Transverse colon (tissue), 4 donors: ENCODE measurements at regions not wholly inside any gene's neighbourhood (a gene's known extent, or its start where the extent isn't known, plus 50 kb on each side); places are given as distances from the start of the nearest gene placed in this dataset.

Source experiments
- DNase-seq: peaks from one replicate; pipeline ENCODE4 v3.0.0-alpha.2; 2019
- H3K27ac ChIP-seq, 4 donors: fragments of 200-600 bp; sonication (generic); 2 replicates each; pipeline ENCODE4 v1.5.1; 2016 to 2018; ENCODE audit warnings: inconsistent platforms in 4 of 4
- H3K27me3 ChIP-seq: fragments of 200-600 bp; sonication (generic); 2 replicates; pipeline ENCODE4 v1.5.1; 2017; ENCODE audit warnings: inconsistent platforms
- H3K36me3 ChIP-seq, 4 donors: fragments of 200-600 bp; sonication (generic); 2 replicates each; pipeline ENCODE4 v1.5.1; 2017 to 2019; ENCODE audit warnings: inconsistent platforms in 4 of 4
- H3K4me1 ChIP-seq, 4 donors: fragments of 200-600 bp; sonication (generic); 2 replicates each; pipeline ENCODE4 v1.5.1; 2017 to 2020; ENCODE audit warnings: inconsistent platforms in 4 of 4
- H3K4me3 ChIP-seq, 4 donors: fragments of 200-600 bp; sonication (generic); 1 replicate in 1 of 4; 2 replicates in 3 of 4; pipeline versions ENCODE4 v1.5.1 to v1.6.1; 2017 to 2019; ENCODE audit warnings: inconsistent platforms in 4 of 4
- H3K9me3 ChIP-seq, 2 donors: fragments of 200-600 bp; sonication (generic); 2 replicates each; pipeline ENCODE4 v1.5.1; 2017 to 2019; ENCODE audit warnings: inconsistent platforms in 2 of 2
- CTCF ChIP-seq, 5 experiments: fragments of 200-600 bp in 3 of 5; fragments of 450-650 bp in 2 of 5; sonication (generic) in 3 of 5; IDR thresholded peaks; 1 replicate in 2 of 5; 2 replicates in 3 of 5; pipeline ENCODE4 v1.5.1; 2016 to 2017; ENCODE audit warnings: antibody characterized with exemption in 5 of 5, inconsistent platforms in 3 of 5, mild to moderate bottlenecking in 2 of 5, moderate library complexity in 1 of 5
- EP300 ChIP-seq: sonication (generic); formaldehyde crosslinking; IDR thresholded peaks from one replicate; pipeline ENCODE4 v1.6.1; 2017; ENCODE audit warnings: antibody characterized with exemption, low read depth
- POLR2A ChIP-seq: fragments of 450-650 bp; IDR thresholded peaks from one replicate; pipeline ENCODE4 v1.6.1; 2016; ENCODE audit warnings: antibody characterized with exemption, mild to moderate bottlenecking, moderate library complexity
- POLR2AphosphoS5 ChIP-seq, 3 donors: sonication (generic); formaldehyde crosslinking; IDR thresholded peaks; one replicate each; pipeline ENCODE4 v1.6.1; 2016; ENCODE audit warnings: antibody characterized with exemption in 3 of 3
- WGBS, 2 donors: methylation state at CpG; one replicate each; pipeline ENCODE4 v1.1.5; 2018; ENCODE audit warnings: low coverage in 1 of 2; 5-methylcytosine and 5-hydroxymethylcytosine counted together
- in situ Hi-C, 4 donors: fragments of 200-750 bp; cut with MboI; loops; one replicate each; pipeline versions ENCODE4 v1.15.0 to v1.15.1; 2017; ENCODE audit warnings: low sequenced_read_pairs in 3 of 4, low pct_ligation_motif_present in 1 of 4, low pct_unique_long_range_greater_than_20kb in 1 of 4
- intact Hi-C: fragments of 100-400 bp; cut with DNase I; formaldehyde crosslinking; loops from one replicate; pipeline ENCODE4 v1.15.1; 2023; ENCODE audit warnings: low total_unique reads

DNA sequence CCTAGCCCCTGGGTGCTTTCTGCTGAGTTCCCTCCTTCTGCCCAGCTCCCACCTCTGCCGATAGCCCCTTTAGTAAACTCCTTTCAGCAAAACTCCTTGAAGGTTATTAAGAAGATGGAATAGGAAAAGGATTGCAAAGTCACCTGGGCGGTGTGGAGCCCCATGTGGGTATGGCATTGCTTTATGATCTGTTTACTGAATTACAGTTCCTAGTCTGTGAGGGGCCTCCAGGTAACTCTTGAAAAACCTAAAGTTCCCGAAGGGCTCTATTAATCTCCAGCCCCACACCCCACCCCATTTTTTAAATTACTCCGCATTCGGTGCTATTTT lies 116.9 kb upstream of the UXS1 start:
- H3K4me1 ChIP-seq: no peaks in the 10 kb centered on the region
- in situ Hi-C loops: no loop called here
- H3K27me3 ChIP-seq: no peaks in the 10 kb centered on the region
- intact Hi-C loops: no loop called here
- TF ChIP-seq POLR2AphosphoS5 (IDR thresholded peaks at IDR 0.05): no peak
- TF ChIP-seq CTCF (IDR thresholded peaks at IDR 0.05): no peak
- no peak for TF ChIP-seq EP300
- TF ChIP-seq POLR2A: no peak
- H3K9me3 ChIP-seq: no peaks in the 10 kb centered on the region
- no peaks in the 10 kb centered on the region for H3K36me3 ChIP-seq
- H3K27ac ChIP-seq: no peak overlapping the region
- no peak overlapping the region for H3K4me3 ChIP-seq
- DNase-seq: no peak
- 84 to 93% methylated on average over 2 to 5 of the region's 5 CpGs for WGBS, 2 donors

DNA sequence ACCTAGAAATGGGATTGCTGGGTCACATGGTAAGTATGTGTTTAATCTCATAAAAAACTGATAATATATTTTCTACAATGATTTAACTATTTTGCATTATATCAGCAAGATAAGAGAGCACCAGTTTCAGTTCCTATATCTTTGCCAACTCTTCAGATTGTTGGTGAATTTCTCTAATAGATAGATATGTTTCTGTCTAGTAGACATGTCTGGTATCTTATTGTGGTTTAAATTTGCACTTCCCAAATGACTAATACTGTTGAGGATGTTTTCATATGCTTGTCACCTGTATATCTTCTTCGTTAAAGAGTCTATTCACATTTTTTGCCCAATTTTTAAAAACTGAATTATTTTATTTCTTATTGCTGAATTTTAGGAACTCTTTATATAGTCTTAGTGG lies 113.8 kb upstream of the UXS1 start:
- TF ChIP-seq POLR2AphosphoS5 (IDR thresholded peaks at IDR 0.05) (no peak), POLR2A (no peak), EP300 (no peak), CTCF (IDR thresholded peaks at IDR 0.05) (no peak)
- no peak for DNase-seq
- no peaks in the 10 kb centered on the region for H3K9me3 ChIP-seq
- WGBS, 2 donors: 73 to 86% methylated on average over 1 of the region's 1 CpG
- no peak overlapping the region for H3K4me3 ChIP-seq
- no peaks in the 10 kb centered on the region for H3K36me3 ChIP-seq
- H3K27me3 ChIP-seq: no peaks in the 10 kb centered on the region
- H3K27ac ChIP-seq: no peak overlapping the region
- no peaks in the 10 kb centered on the region for H3K4me1 ChIP-seq
- in situ Hi-C loops (no loop called here), intact Hi-C loops (no loop called here)

GRCh38 chr2:106306387-106306786 lies 112.3 kb upstream of the UXS1 start:
- TF ChIP-seq EP300: no peak
- TF ChIP-seq CTCF (IDR thresholded peaks at IDR 0.05): no peak
- TF ChIP-seq POLR2AphosphoS5 (IDR thresholded peaks at IDR 0.05): no peak
- no peak for TF ChIP-seq POLR2A
- Histone ChIP-seq H3K27ac (no peak overlapping the region), H3K4me3 (no peak overlapping the region), H3K27me3 (no peaks in the 10 kb centered on the region), H3K9me3 (no peaks in the 10 kb centered on the region), H3K36me3 (no peaks in the 10 kb centered on the region), H3K4me1 (no peaks in the 10 kb centered on the region)
- in situ Hi-C loops: no loop called here
- DNase-seq: no peak
- WGBS, 2 donors: 80 to 83% methylated on average over 3 of the region's 3 CpGs
- intact Hi-C loops: no loop called here

DNA sequence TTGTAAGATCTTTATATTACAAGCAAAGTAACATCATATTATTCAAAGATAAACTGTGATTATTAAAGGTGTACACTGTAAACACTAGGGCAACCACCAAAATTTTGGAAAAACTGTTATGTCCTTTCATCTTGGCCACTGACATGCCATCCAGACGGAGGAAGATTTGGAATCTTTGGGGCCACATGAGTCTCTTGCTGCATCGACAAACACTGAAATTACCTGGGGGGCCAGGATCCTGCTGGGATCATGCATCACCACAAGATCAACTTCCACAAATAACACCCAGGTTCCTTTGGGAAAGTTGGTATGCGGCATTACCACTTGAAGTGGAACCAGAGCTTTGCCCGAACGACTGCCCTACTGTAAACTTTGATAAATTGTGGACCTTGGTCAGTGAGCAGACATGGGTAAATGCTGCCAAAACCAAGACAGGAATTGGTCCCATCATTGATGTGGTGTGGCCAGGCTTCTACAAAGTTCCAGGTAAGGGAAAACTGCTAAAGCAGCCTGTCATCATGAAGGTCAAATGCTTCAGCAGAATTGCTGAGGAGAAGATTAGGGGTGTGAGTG lies 110.6 kb upstream of the UXS1 start:
- intact Hi-C loops (no loop called here), in situ Hi-C loops (no loop called here)
- Histone ChIP-seq H3K27me3 (no peaks in the 10 kb centered on the region), H3K4me1 (no peaks in the 10 kb centered on the region), H3K36me3 (no peaks in the 10 kb centered on the region), H3K4me3 (no peak overlapping the region), H3K9me3 (no peaks in the 10 kb centered on the region), H3K27ac (no peak overlapping the region)
- DNase-seq: no peak
- WGBS, 2 donors: 71 to 100% methylated on average over 1 to 5 of the region's 5 CpGs
- TF ChIP-seq EP300 (no peak), POLR2AphosphoS5 (IDR thresholded peaks at IDR 0.05) (no peak), CTCF (IDR thresholded peaks at IDR 0.05) (no peak), POLR2A (no peak)
